Upper lobe of left lung (tissue), 4 donors: ENCODE measurements at regions not wholly inside any gene's neighbourhood (a gene's known extent, or its start where the extent isn't known, plus 50 kb on each side); places are given as distances from the start of the nearest gene placed in this dataset.

ENCODE experiments used
- CTCF ChIP-seq, 6 experiments: fragments of 450-650 bp in 4 of 6; fragments of 200-600 bp in 2 of 6; sonication (generic) in 2 of 6; IDR thresholded peaks; one replicate each; pipeline ENCODE4 v1.5.1; 2016 to 2019; ENCODE audit warnings: antibody characterized with exemption in 6 of 6
- EP300 ChIP-seq, 4 donors: sonication (generic); formaldehyde crosslinking; IDR thresholded peaks; one replicate each; pipeline ENCODE4 v1.5.1; 2017; ENCODE audit warnings: antibody characterized with exemption in 4 of 4, control low read depth in 2 of 4
- POLR2A ChIP-seq, 4 donors: fragments of 450-650 bp; IDR thresholded peaks; one replicate each; pipeline ENCODE4 v1.5.1; 2016 to 2017; ENCODE audit warnings: antibody characterized with exemption in 4 of 4, mild to moderate bottlenecking in 2 of 4
- POLR2AphosphoS5 ChIP-seq, 2 donors: sonication (generic); formaldehyde crosslinking; IDR thresholded peaks; one replicate each; pipeline ENCODE4 v1.5.1; 2017; ENCODE audit warnings: antibody characterized with exemption in 2 of 2

- TF ChIP-seq EP300 (IDR thresholded peaks at IDR 0.05) (no peak), CTCF (IDR thresholded peaks at IDR 0.05) (no peak), POLR2A (IDR thresholded peaks at IDR 0.05) (no peak), POLR2AphosphoS5 (IDR thresholded peaks at IDR 0.05) (no peak)
Observed at GRCh38 chr1:192740214-192740613, 68.6 kb upstream of the RGS2 start.
